ENCODE measurements at regions not wholly inside any gene's neighbourhood (a gene's known extent, or its start where the extent isn't known, plus 50 kb on each side); places are given as distances from the start of the nearest gene placed in this dataset.

- H3K27me3 ChIP-seq (ENCODE audit: insufficient read depth, low read depth, low read length) = no peaks in the 10 kb centered on the region
- no peaks in the 10 kb centered on the region for H3K9me3 ChIP-seq (ENCODE audit: low read length)
- H3K79me2 ChIP-seq (replicated peaks; ENCODE audit: insufficient read depth, low read length) = no peaks in the 10 kb centered on the region
- no peak overlapping the region for H3K27ac ChIP-seq (ENCODE audit: low read length)
- H3K9me2 ChIP-seq (ENCODE audit: insufficient read depth, low read length) = no peaks in the 10 kb centered on the region
- H3K9ac ChIP-seq (ENCODE audit: low read length) = no peak overlapping the region
- no peak overlapping the region for H2AFZ ChIP-seq (ENCODE audit: low read depth, low read length)
- TF ChIP-seq EZH2 (IDR thresholded peaks at IDR 0.05; ENCODE audit: borderline replicate concordance, insufficient read depth, low read length, poor library complexity, severe bottlenecking) (no peak), CTCF (IDR thresholded peaks at IDR 0.05; ENCODE audit: poor library complexity, severe bottlenecking) (no peak), POLR2AphosphoS5 (IDR thresholded peaks at IDR 0.05) (no peak), RAD21 (conservative IDR thresholded peaks at IDR 0.05) (no peak), SMC3 (conservative IDR thresholded peaks at IDR 0.05; ENCODE audit: poor library complexity) (no peak), MXI1 (conservative IDR thresholded peaks at IDR 0.05; ENCODE audit: poor library complexity, severe bottlenecking) (no peak), TAF1 (IDR thresholded peaks at IDR 0.05; ENCODE audit: low read depth) (no peak), EP300 (conservative IDR thresholded peaks at IDR 0.05; ENCODE audit: poor library complexity, severe bottlenecking) (no peak), REST (IDR thresholded peaks at IDR 0.05; ENCODE audit: borderline replicate concordance) (no peak)
- H3K4me2 ChIP-seq (ENCODE audit: low read length) = no peak overlapping the region
- no peaks in the 10 kb centered on the region for H3F3A ChIP-seq (ENCODE audit: insufficient read depth, low read length, poor library complexity, severe bottlenecking)
- no peaks in the 10 kb centered on the region for H4K20me1 ChIP-seq (ENCODE audit: insufficient read depth)
- H3K36me3 ChIP-seq (ENCODE audit: insufficient read depth, low read length) = no peaks in the 10 kb centered on the region
- H3K4me3 ChIP-seq (ENCODE audit: low read length) = no peak overlapping the region
Measured at GRCh38 chr12:67155863-67156262, 113.3 kb upstream of the CAND1 start.

- Histone ChIP-seq H3K9ac (ENCODE audit: low read length) (no peak overlapping the region), H3K27me3 (ENCODE audit: insufficient read depth, low read depth, low read length) (no peaks in the 10 kb centered on the region), H3K27ac (ENCODE audit: low read length) (no peak overlapping the region), H3K36me3 (ENCODE audit: insufficient read depth, low read length) (no peaks in the 10 kb centered on the region), H3K9me2 (ENCODE audit: insufficient read depth, low read length) (no peaks in the 10 kb centered on the region), H3K4me2 (ENCODE audit: low read length) (no peak overlapping the region), H3K79me2 (replicated peaks; ENCODE audit: insufficient read depth, low read length) (no peaks in the 10 kb centered on the region), H3K4me3 (ENCODE audit: low read length) (no peak overlapping the region), H3F3A (ENCODE audit: insufficient read depth, low read length, poor library complexity, severe bottlenecking) (no peaks in the 10 kb centered on the region), H2AFZ (ENCODE audit: low read depth, low read length) (no peak overlapping the region), H4K20me1 (ENCODE audit: insufficient read depth) (no peaks in the 10 kb centered on the region), H3K9me3 (ENCODE audit: low read length) (no peaks in the 10 kb centered on the region)
- TF ChIP-seq REST (IDR thresholded peaks at IDR 0.05; ENCODE audit: borderline replicate concordance) (no peak), MXI1 (conservative IDR thresholded peaks at IDR 0.05; ENCODE audit: poor library complexity, severe bottlenecking) (no peak), EP300 (conservative IDR thresholded peaks at IDR 0.05; ENCODE audit: poor library complexity, severe bottlenecking) (no peak), CTCF (IDR thresholded peaks at IDR 0.05; ENCODE audit: poor library complexity, severe bottlenecking) (no peak), TAF1 (IDR thresholded peaks at IDR 0.05; ENCODE audit: low read depth) (no peak), RAD21 (conservative IDR thresholded peaks at IDR 0.05) (no peak), EZH2 (IDR thresholded peaks at IDR 0.05; ENCODE audit: borderline replicate concordance, insufficient read depth, low read length, poor library complexity, severe bottlenecking) (no peak), SMC3 (conservative IDR thresholded peaks at IDR 0.05; ENCODE audit: poor library complexity) (no peak), POLR2AphosphoS5 (IDR thresholded peaks at IDR 0.05) (no peak)
Measured at GRCh38 chr12:67161322-67161918, 107.7 kb upstream of the CAND1 start.
